IMR-90 (cell line): ENCODE measurements at regions not wholly inside any gene's neighbourhood (a gene's known extent, or its start where the extent isn't known, plus 50 kb on each side); places are given as distances from the start of the nearest gene placed in this dataset.

Source experiments
- ATAC-seq: fragments of 200-7000 bp; cut with Tn5 transposase; 2 replicates; pipeline ENCODE4 v1.9.1; 2020; ENCODE audit warnings: low read depth, mild to moderate bottlenecking, moderate library complexity
- BruUV-seq: library from RNA; stranded (reverse); fragments of 400-500 nt; replicated peaks from 2 replicates; lab custom pipeline; 2021; lab: Mats Ljungman, UMichigan
- CTCF ChIA-PET: fragments of 300-600 bp; formaldehyde crosslinking; extraction: SDS; loops from one replicate; lab custom pipeline; 2021; ENCODE audit warnings: antibody characterized with exemption; lab: Yijun Ruan, JAX
- POLR2A ChIA-PET: fragments of 300-600 bp; sonication (Branson Sonifier 250); formaldehyde crosslinking; loops from one replicate; lab custom pipeline; 2022; ENCODE audit warnings: antibody characterized with exemption; ENCODE audit not compliant: unreplicated experiment; lab: Charles Lee
- DNase-seq: peaks from one replicate; pipeline ENCODE4 v3.0.0; 2013
- H2AFZ ChIP-seq: replicated peaks from 2 replicates; pipeline ENCODE3; 2013; ENCODE audit warnings: low read length, mild to moderate bottlenecking; ENCODE audit not compliant: poor library complexity
- H2AK5ac ChIP-seq: 2 replicates; pipeline ENCODE4 v1.6.1; 2013; ENCODE audit warnings: low read depth, low read length, inconsistent platforms
- H2AK9ac ChIP-seq: replicated peaks from 2 replicates; pipeline ENCODE3; 2013; ENCODE audit warnings: mild to moderate bottlenecking, low read depth, low read length, moderate library complexity; ENCODE audit not compliant: poor library complexity
- H2BK120ac ChIP-seq: 2 replicates; pipeline ENCODE4 v1.6.1; 2013; ENCODE audit warnings: low read depth, low read length, inconsistent platforms
- H2BK15ac ChIP-seq: 3 replicates; pipeline ENCODE4 v1.6.1; 2013; ENCODE audit warnings: low read depth, low read length, inconsistent platforms
- H2BK20ac ChIP-seq: 2 replicates; pipeline ENCODE4 v1.6.1; 2013; ENCODE audit warnings: low read depth, mild to moderate bottlenecking, inconsistent platforms, low read length, moderate library complexity
- H2BK5ac ChIP-seq: 2 replicates; pipeline ENCODE4 v1.6.1; 2013; ENCODE audit warnings: mild to moderate bottlenecking, low read depth, low read length, inconsistent platforms; ENCODE audit not compliant: poor library complexity, severe bottlenecking
- H3K14ac ChIP-seq: replicated peaks from 2 replicates; pipeline ENCODE4 v1.6.1; 2013; ENCODE audit warnings: low read depth, low read length, inconsistent platforms
- H3K18ac ChIP-seq: 2 replicates; pipeline ENCODE4 v1.6.1; 2013; ENCODE audit warnings: low read depth, low read length, control low read depth
- H3K23ac ChIP-seq: 2 replicates; pipeline ENCODE4 v1.6.1; 2013; ENCODE audit warnings: low read depth, low read length, inconsistent platforms
- H3K27ac ChIP-seq: 2 replicates; pipeline ENCODE4 v1.5.1; 2013; ENCODE audit warnings: mild to moderate bottlenecking, control low read depth, low read length; ENCODE audit not compliant: insufficient read depth
- H3K27me3 ChIP-seq: 2 replicates; pipeline ENCODE4 v1.6.1; 2013; ENCODE audit warnings: low read length; ENCODE audit not compliant: control insufficient read depth, insufficient read depth
- H3K36me3 ChIP-seq: 2 replicates; pipeline ENCODE4 v1.6.1; 2013; ENCODE audit warnings: low read length, mixed read lengths; ENCODE audit not compliant: control insufficient read depth, insufficient read depth
- H3K4ac ChIP-seq: 2 replicates; pipeline ENCODE4 v1.6.1; 2013; ENCODE audit warnings: low read depth, low read length, inconsistent platforms
- H3K4me1 ChIP-seq: 2 replicates; pipeline ENCODE4 v1.6.1; 2013; ENCODE audit warnings: low read length, mixed read lengths; ENCODE audit not compliant: control insufficient read depth, insufficient read depth
- H3K4me2 ChIP-seq: 2 replicates; pipeline ENCODE4 v1.6.1; 2013; ENCODE audit warnings: low read depth, mild to moderate bottlenecking, control low read depth, low read length, moderate library complexity
- H3K4me3 ChIP-seq: 2 replicates; pipeline ENCODE4 v1.5.1; 2013; ENCODE audit warnings: low read depth, mild to moderate bottlenecking, control low read depth, low read length, moderate library complexity; ENCODE audit not compliant: insufficient read depth
- H3K56ac ChIP-seq: 2 replicates; pipeline ENCODE4 v1.6.1; 2013; ENCODE audit warnings: low read length, inconsistent platforms; ENCODE audit not compliant: insufficient read depth; ENCODE audit errors: extremely low read depth
- H3K79me1 ChIP-seq, 2 experiments: 2 replicates each; pipeline ENCODE4 v1.6.1; 2013; ENCODE audit warnings: low read length in 2 of 2, inconsistent platforms in 1 of 2, low read depth in 1 of 2
- H3K9ac ChIP-seq: 2 replicates; pipeline ENCODE4 v1.6.1; 2013; ENCODE audit warnings: low read depth, low read length, control low read depth
- H3K9me1 ChIP-seq: 2 replicates; pipeline ENCODE4 v1.6.1; 2013; ENCODE audit warnings: low read length, inconsistent platforms; ENCODE audit not compliant: insufficient read depth
- H3K9me3 ChIP-seq: 2 replicates; pipeline ENCODE4 v1.6.1; 2013; ENCODE audit warnings: low read length; ENCODE audit not compliant: control insufficient read depth, insufficient read depth
- H4K20me1 ChIP-seq: 2 replicates; pipeline ENCODE4 v1.6.1; 2013; ENCODE audit warnings: low read length, inconsistent platforms; ENCODE audit not compliant: insufficient read depth
- H4K5ac ChIP-seq: 2 replicates; pipeline ENCODE4 v1.6.1; 2013; ENCODE audit warnings: mild to moderate bottlenecking, low read depth, low read length, control low read depth
- H4K8ac ChIP-seq, 2 experiments: 2 replicates each; pipeline ENCODE4 v1.6.1; 2013; ENCODE audit warnings: low read depth in 2 of 2, low read length in 2 of 2, control low read depth in 1 of 2, inconsistent platforms in 1 of 2
- H4K91ac ChIP-seq: 2 replicates; pipeline ENCODE4 v1.6.1; 2013; ENCODE audit warnings: low read depth, low read length, inconsistent platforms; ENCODE audit not compliant: insufficient read depth
- MAZ ChIP-seq: IDR thresholded peaks from 2 replicates; pipeline ENCODE4 v1.6.1; 2012; ENCODE audit warnings: low read depth, mild to moderate bottlenecking, low read length, improper control_type of control experiment, moderate library complexity, borderline replicate concordance
- MXI1 ChIP-seq: IDR thresholded peaks from 2 replicates; pipeline ENCODE4 v1.6.1; 2012; ENCODE audit warnings: low read depth, mild to moderate bottlenecking, low read length, moderate library complexity, borderline replicate concordance
- POLR2A ChIP-seq: IDR thresholded peaks from 2 replicates; pipeline ENCODE4 v1.6.1; 2012; ENCODE audit warnings: mild to moderate bottlenecking, low read depth, low read length
- USF2 ChIP-seq: fragments of 150-350 bp; IDR thresholded peaks from 2 replicates; pipeline ENCODE4 v1.6.1; 2017; ENCODE audit warnings: mild to moderate bottlenecking, antibody characterized with exemption, low read length, low read depth
- WGBS, 2 experiments: methylation state at CpG; one replicate each; pipeline versions ENCODE4 v1.1.5 to v1.1.7; 2013; ENCODE audit warnings: missing lambda C conversion rate in 2 of 2; ENCODE audit not compliant: insufficient read length in 1 of 2; ENCODE audit errors: extremely low coverage in 2 of 2; 5-methylcytosine and 5-hydroxymethylcytosine counted together
- dilution Hi-C: fragments of 300-500 bp; cut with HindIII; formaldehyde crosslinking; loops from one replicate; pipeline ENCODE4 v1.14.3; 2018; ENCODE audit warnings: low sequenced_read_pairs; ENCODE audit not compliant: unreplicated experiment
- in situ Hi-C: fragments of 300-500 bp; cut with MboI; formaldehyde crosslinking; loops from 3 replicates; pipeline ENCODE4 v1.14.3; 2019; ENCODE audit warnings: low sequenced_read_pairs, inconsistent platforms, mixed read lengths
- intact Hi-C: fragments of 100-400 bp; cut with micrococcal nuclease; formaldehyde crosslinking; loops from 2 replicates; pipeline ENCODE4 v1.10.0; 2022

- Histone ChIP-seq H3K23ac (no peak overlapping the region), H3K79me1 (no peaks in the 10 kb centered on the region), H3K27ac (no peak overlapping the region), H3K36me3 (no peaks in the 10 kb centered on the region), H3K27me3 (no peaks in the 10 kb centered on the region; the same call in 1 of the 2 replicates), H3K9me1 (no peaks in the 10 kb centered on the region), H2BK20ac (no peak overlapping the region), H2AK9ac (no peak overlapping the region), H2BK5ac (no peak overlapping the region), H4K20me1 (no peaks in the 10 kb centered on the region), H2BK120ac (no peak overlapping the region), H3K9ac (no peak overlapping the region), H3K56ac (no peak overlapping the region), H3K4ac (no peak overlapping the region), H2AK5ac (no peak overlapping the region), H3K4me1 (no peaks in the 10 kb centered on the region), H3K9me3 (no peaks in the 10 kb centered on the region), H3K18ac (no peak overlapping the region), H4K91ac (no peak overlapping the region), H4K5ac (no peak overlapping the region), H2BK15ac (no peak overlapping the region), H4K8ac (no peak overlapping the region), H3K14ac (no peak overlapping the region), H2AFZ (no peak overlapping the region), H3K4me2 (no peak overlapping the region), H3K4me3 (no peak overlapping the region)
- ATAC-seq (no peak), DNase-seq (peak; percentile 1)
- dilution Hi-C loops (no loop called here), intact Hi-C loops (no loop called here), in situ Hi-C loops (no loop called here)
- ChIA-PET POLR2A (no interaction called here), CTCF (no interaction called here)
- TF ChIP-seq POLR2A (no peak), MAZ (no peak), USF2 (no peak), MXI1 (no peak)
- WGBS, 2 experiments, result 80% methylated on average over 1 of the region's 4 CpGs; no CpG with 5 or more reads in 1 of the 2 experiments
- BruUV-seq, result no TSS peak
Observed at GRCh38 chr20:48238781-48239180, 453.5 kb upstream of the SULF2 start.
